NOMO-1 treated with dmso at 0.1 percent for 144 hours (cell line): ENCODE measurements at regions not wholly inside any gene's neighbourhood (a gene's known extent, or its start where the extent isn't known, plus 50 kb on each side); places are given as distances from the start of the nearest gene placed in this dataset.

Experiments
- DNase-seq: peaks from one replicate; lab custom pipeline; 2025; ENCODE audit not compliant: unreplicated experiment; lab: John Stamatoyannopoulos, UW

GRCh38 chr1:219526074-219526473 is 86.8 kb downstream of the ZC3H11B start:
- no peak for DNase-seq

GRCh38 chr1:219523411-219523810 is 89.5 kb downstream of the ZC3H11B start:
- no peak for DNase-seq

- no peak for DNase-seq
Measured at GRCh38 chr1:219521325-219521724, 91.6 kb downstream of the ZC3H11B start.

GRCh38 chr1:219520241-219520640 is 92.7 kb downstream of the ZC3H11B start:
- no peak for DNase-seq

- DNase-seq, result no peak
Measured at GRCh38 chr1:219518907-219519248, 94.0 kb downstream of the ZC3H11B start.

- DNase-seq, result no peak
Measured at GRCh38 chr1:219518168-219518906, 94.6 kb downstream of the ZC3H11B start.

GRCh38 chr1:219517031-219517430 is 95.9 kb downstream of the ZC3H11B start:
- no peak for DNase-seq

GRCh38 chr1:219514728-219515127 is 98.2 kb downstream of the ZC3H11B start:
- no peak for DNase-seq

GRCh38 chr1:219507437-219507836 is 105.5 kb downstream of the ZC3H11B start:
- no peak for DNase-seq

GRCh38 chr1:219506936-219507335 is 106.0 kb downstream of the ZC3H11B start:
- no peak for DNase-seq

- DNase-seq, result no peak
Measured at GRCh38 chr1:219506473-219506899, 106.4 kb downstream of the ZC3H11B start.

GRCh38 chr1:219505886-219506285 is 107.0 kb downstream of the ZC3H11B start:
- DNase-seq, result no peak

- no peak for DNase-seq
Measured at GRCh38 chr1:219503604-219504003, 109.3 kb downstream of the ZC3H11B start.

GRCh38 chr1:219500327-219500897 is 112.5 kb downstream of the ZC3H11B start:
- no peak for DNase-seq

- DNase-seq, result no peak
Measured at GRCh38 chr1:219498666-219499065, 114.2 kb downstream of the ZC3H11B start.

- DNase-seq, result no peak
Measured at GRCh38 chr1:219495737-219496408, 117.0 kb downstream of the ZC3H11B start.

- no peak for DNase-seq
Measured at GRCh38 chr1:219492717-219493116, 120.2 kb downstream of the ZC3H11B start.

GRCh38 chr1:219490566-219490965 is 122.3 kb downstream of the ZC3H11B start:
- no peak for DNase-seq

GRCh38 chr1:219489636-219490035 is 123.3 kb downstream of the ZC3H11B start:
- DNase-seq, result no peak

- DNase-seq, result no peak
Measured at GRCh38 chr1:219488275-219488674, 124.6 kb downstream of the ZC3H11B start.

- no peak for DNase-seq
Measured at GRCh38 chr1:219483530-219483929, 129.4 kb downstream of the ZC3H11B start.

GRCh38 chr1:219480011-219480410 is 132.9 kb downstream of the ZC3H11B start:
- DNase-seq, result no peak
